A673 (cell line): ENCODE measurements at regions not wholly inside any gene's neighbourhood (a gene's known extent, or its start where the extent isn't known, plus 50 kb on each side); places are given as distances from the start of the nearest gene placed in this dataset.

ENCODE experiments used
- BruUV-seq: library from RNA; stranded (reverse); fragments of 400-500 nt; replicated peaks from 2 replicates; lab custom pipeline; 2021; lab: Mats Ljungman, UMichigan
- CTCF ChIA-PET: fragments of 300-600 bp; sonication (Branson Sonifier 250); formaldehyde crosslinking; loops from one replicate; lab custom pipeline; 2022; ENCODE audit warnings: antibody characterized with exemption; lab: Charles Lee
- POLR2A ChIA-PET: fragments of 300-600 bp; sonication (Branson Sonifier 250); formaldehyde crosslinking; loops from one replicate; lab custom pipeline; 2022; ENCODE audit warnings: antibody characterized with exemption; ENCODE audit not compliant: low non-redundant PET; lab: Charles Lee
- DNase-seq: peaks from one replicate; pipeline ENCODE4 v3.0.0-alpha.2; 2015; ENCODE audit warnings: low spot score
- H3K27ac ChIP-seq: fragments of 200-600 bp; sonication (generic); 2 replicates; pipeline ENCODE4 v1.5.1; 2016; ENCODE audit warnings: mixed run types, low read depth, mild to moderate bottlenecking, mixed read lengths, antibody characterized with exemption, low read length; ENCODE audit not compliant: poor library complexity, severe bottlenecking
- H3K27me3 ChIP-seq: fragments of 200-600 bp; sonication (generic); replicated peaks from 2 replicates; pipeline ENCODE4 v1.6.1; 2017; ENCODE audit warnings: mixed run types, low read depth, mild to moderate bottlenecking, mixed read lengths, antibody characterized with exemption, low read length; ENCODE audit not compliant: insufficient read depth, poor library complexity
- H3K36me3 ChIP-seq: fragments of 200-600 bp; sonication (generic); 2 replicates; pipeline ENCODE4 v1.6.1; 2016; ENCODE audit warnings: mixed run types, mild to moderate bottlenecking, mixed read lengths, antibody characterized with exemption, low read length; ENCODE audit not compliant: insufficient read depth, poor library complexity, severe bottlenecking
- H3K4me1 ChIP-seq: fragments of 200-600 bp; sonication (generic); 2 replicates; pipeline ENCODE4 v1.6.1; 2017; ENCODE audit warnings: mixed run types, mild to moderate bottlenecking, mixed read lengths, antibody characterized with exemption, low read length; ENCODE audit not compliant: insufficient read depth, poor library complexity, severe bottlenecking
- H3K4me3 ChIP-seq: fragments of 200-600 bp; sonication (generic); 2 replicates; pipeline ENCODE4 v1.5.1; 2016; ENCODE audit warnings: low read depth, mixed run types, mild to moderate bottlenecking, mixed read lengths, low read length; ENCODE audit not compliant: poor library complexity, severe bottlenecking
- H3K9me3 ChIP-seq: fragments of 200-600 bp; sonication (generic); 2 replicates; pipeline ENCODE4 v1.6.1; 2016; ENCODE audit warnings: mixed run types, low read depth, mild to moderate bottlenecking, mixed read lengths, antibody characterized with exemption, low read length; ENCODE audit not compliant: poor library complexity, severe bottlenecking
- EZH2 ChIP-seq: fragments of 200-600 bp; sonication (generic); IDR thresholded peaks from 2 replicates; pipeline ENCODE4 v1.6.1; 2017; ENCODE audit warnings: borderline replicate concordance, low read depth, mild to moderate bottlenecking, mixed read lengths, antibody characterized with exemption, low read length; ENCODE audit not compliant: poor library complexity, severe bottlenecking
- intact Hi-C: fragments of 100-400 bp; cut with micrococcal nuclease; formaldehyde crosslinking; loops from one replicate; pipeline ENCODE4 v1.10.0; 2022; ENCODE audit not compliant: unreplicated experiment
- TF ChIP-seq, protein P1 (sequence below): fragments of 300-800, 200-600 bp; sonication (generic); conservative IDR thresholded peaks from 2 replicates; pipeline ENCODE4 v1.5.1; 2017; ENCODE audit warnings: low read depth, mild to moderate bottlenecking, antibody characterized with exemption, low read length, moderate library complexity, mixed read lengths

GRCh38 chr10:108561649-108562048, 1361.7 kb downstream of the XPNPEP1 start:
- no TSS peak for BruUV-seq
- Histone ChIP-seq H3K27ac (no peak overlapping the region), H3K36me3 (no peaks in the 10 kb centered on the region), H3K4me1 (no peaks in the 10 kb centered on the region), H3K9me3 (no peaks in the 10 kb centered on the region), H3K27me3 (no peaks in the 10 kb centered on the region), H3K4me3 (no peak overlapping the region)
- intact Hi-C loops: no loop called here
- ChIA-PET CTCF (no interaction called here), POLR2A (no interaction called here)
- no peak for DNase-seq
- no peak for TF ChIP-seq EZH2
- TF ChIP-seq, protein P1, sequence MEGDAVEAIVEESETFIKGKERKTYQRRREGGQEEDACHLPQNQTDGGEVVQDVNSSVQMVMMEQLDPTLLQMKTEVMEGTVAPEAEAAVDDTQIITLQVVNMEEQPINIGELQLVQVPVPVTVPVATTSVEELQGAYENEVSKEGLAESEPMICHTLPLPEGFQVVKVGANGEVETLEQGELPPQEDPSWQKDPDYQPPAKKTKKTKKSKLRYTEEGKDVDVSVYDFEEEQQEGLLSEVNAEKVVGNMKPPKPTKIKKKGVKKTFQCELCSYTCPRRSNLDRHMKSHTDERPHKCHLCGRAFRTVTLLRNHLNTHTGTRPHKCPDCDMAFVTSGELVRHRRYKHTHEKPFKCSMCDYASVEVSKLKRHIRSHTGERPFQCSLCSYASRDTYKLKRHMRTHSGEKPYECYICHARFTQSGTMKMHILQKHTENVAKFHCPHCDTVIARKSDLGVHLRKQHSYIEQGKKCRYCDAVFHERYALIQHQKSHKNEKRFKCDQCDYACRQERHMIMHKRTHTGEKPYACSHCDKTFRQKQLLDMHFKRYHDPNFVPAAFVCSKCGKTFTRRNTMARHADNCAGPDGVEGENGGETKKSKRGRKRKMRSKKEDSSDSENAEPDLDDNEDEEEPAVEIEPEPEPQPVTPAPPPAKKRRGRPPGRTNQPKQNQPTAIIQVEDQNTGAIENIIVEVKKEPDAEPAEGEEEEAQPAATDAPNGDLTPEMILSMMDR: no peak

- no peaks in the 10 kb centered on the region for H3K36me3 ChIP-seq
- no peak for TF ChIP-seq EZH2
- TF ChIP-seq, protein P1: no peak
- no peak overlapping the region for H3K27ac ChIP-seq
- no peak overlapping the region for H3K4me3 ChIP-seq
- no peaks in the 10 kb centered on the region for H3K9me3 ChIP-seq
- no peaks in the 10 kb centered on the region for H3K27me3 ChIP-seq
- BruUV-seq: no TSS peak
- intact Hi-C loops: no loop called here
- ChIA-PET CTCF (no interaction called here), POLR2A (interaction anchor here (0.6 kb wide), 1 partner anchor 563 kb away, joined by 8 read pairs; no protein-coding TSS in a partner anchor)
- DNase-seq: no peak
- no peaks in the 10 kb centered on the region for H3K4me1 ChIP-seq
These were observed 1362.8 kb downstream of the XPNPEP1 start for GRCh38 chr10:108560488-108560887.

- Histone ChIP-seq H3K4me3 (no peak overlapping the region), H3K27ac (no peak overlapping the region), H3K27me3 (no peaks in the 10 kb centered on the region), H3K4me1 (no peaks in the 10 kb centered on the region), H3K36me3 (no peaks in the 10 kb centered on the region), H3K9me3 (no peaks in the 10 kb centered on the region)
- CTCF ChIA-PET: no interaction called here
- TF ChIP-seq, protein P1: no peak
- TF ChIP-seq EZH2: no peak
- intact Hi-C loops: no loop called here
- BruUV-seq: no TSS peak
- POLR2A ChIA-PET: no interaction called here
- no peak for DNase-seq
These were observed 1367.1 kb downstream of the XPNPEP1 start for GRCh38 chr10:108556186-108556585.
